Stimulated activated CD4-positive, alpha-beta T cell treated with anti-CD3 and anti-CD28 coated beads, Interleukin-4, amount 100 ng/mL, for 1 hour (primary cell): ENCODE measurements at regions not wholly inside any gene's neighbourhood (a gene's known extent, or its start where the extent isn't known, plus 50 kb on each side); places are given as distances from the start of the nearest gene placed in this dataset.
"Not testable (repeated sequence)": the region's sequence is repeated elsewhere in the genome, so short reads cannot be mapped to it uniquely, and the experiment has no call there.

Experiments
- DNase-seq: peaks from one replicate; pipeline ENCODE4 v3.0.0-alpha.2; 2020

DNA sequence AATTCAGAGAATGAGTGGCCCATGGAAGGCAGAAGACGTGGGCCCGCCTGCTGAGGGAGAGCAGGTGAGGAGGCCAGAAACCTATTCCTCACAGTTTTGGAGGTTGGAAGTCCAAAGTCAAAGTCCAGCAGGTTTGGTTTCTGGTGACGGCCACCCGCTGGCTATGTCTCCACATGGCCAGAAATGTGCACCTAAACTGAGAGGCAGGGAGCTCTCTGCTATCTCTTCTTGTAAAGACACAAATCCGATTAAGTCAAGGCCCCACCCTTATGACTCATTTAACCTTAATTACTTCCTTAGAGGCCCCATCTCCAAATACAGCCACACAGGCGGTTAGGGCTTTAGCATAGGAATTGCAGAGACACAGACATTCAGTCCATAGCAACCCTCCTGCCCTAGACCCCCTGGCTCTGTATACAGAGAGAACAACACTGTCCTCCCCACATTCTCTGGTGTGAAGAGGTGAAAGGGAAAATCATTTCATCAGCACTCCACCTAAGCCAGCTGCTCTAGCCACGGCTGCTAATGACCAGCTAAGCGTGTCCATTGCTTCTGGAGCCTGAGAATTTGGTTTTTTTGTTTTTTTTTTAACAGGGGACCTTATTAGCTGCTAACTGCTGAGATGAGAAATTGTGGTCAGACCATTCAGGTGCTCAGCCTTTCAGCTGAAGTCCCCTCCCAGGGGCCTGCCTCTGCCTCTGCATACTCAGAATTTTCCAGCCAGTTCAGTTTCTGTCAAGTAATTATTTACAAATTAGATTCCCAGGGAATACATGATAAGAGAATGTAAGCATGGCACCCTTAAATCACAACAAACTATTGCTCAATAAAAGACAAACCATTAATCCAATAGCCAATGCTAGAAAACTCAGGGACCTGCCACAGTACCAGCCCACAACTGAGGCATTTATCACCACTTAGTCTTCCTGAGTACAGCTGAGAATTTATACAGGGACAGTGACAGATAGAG, 368.7 kb upstream of the ID2 start:
- DNase-seq, result no peak

DNA sequence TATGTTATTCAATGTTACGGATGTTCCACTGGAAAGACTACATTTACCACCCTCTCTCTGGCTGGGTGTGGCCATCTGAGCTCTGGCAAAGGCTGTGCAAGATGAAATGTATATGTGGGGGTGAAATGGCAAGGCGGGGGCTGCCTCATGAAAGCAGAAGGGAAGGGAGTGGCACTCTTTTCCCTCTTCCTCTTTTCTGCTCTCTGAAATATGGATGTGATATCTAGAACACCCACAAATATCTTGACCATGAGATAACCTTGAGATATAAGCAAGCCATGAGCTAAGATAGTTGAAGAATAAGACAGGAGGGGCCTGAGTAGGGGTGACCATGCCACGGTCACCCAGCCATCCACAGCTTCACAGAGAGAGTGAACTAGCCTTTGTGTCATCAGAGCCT, 367.8 kb upstream of the ID2 start:
- no peak for DNase-seq

DNA sequence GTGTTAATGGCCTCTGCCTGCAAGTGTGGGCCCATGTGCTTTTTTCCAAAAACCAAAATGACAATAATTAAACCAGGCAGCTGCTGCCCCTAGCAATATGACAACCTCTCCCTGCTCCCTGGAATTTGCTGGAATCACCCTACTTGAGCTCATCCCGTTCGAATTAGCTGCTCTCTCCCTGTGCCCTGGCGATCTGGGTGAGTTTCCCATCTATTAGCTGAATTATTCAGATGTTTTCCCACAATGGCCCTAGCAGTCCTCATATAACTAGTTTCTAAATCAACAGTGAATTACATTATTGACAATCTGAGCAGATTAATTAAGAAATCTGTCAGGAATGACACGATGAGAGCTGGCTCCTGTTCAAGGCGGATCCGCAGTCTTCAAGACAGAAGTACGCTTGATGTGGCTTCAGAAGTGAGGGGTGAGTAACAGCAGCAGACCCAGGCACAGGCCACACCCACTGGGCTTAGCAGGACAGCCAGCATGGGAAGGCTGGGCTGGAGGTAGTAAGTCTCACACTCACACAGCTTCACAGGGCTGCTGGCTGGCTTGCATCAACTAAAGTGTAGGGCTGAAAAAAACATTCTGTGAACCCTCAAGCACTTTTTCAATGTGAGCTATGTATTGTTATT, 366.2 kb upstream of the ID2 start:
- no peak for DNase-seq

DNA sequence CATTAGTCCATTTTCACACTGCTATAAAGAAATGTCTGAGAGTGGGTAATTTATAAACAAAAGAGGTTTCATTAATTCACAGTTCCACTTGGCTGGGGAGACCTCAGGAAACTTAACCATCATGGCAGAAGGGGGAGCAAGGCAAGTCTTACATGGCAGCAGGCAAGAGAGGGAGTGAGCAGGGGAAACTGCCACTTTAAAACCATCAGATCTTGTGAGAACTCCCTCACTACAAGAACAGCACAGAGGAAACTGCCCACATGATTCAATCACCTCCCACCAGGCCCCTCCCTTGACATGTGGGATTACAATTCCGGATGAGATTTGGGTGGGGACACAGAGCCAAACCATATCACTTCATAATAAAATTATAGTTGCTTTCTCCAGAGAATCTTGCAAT, 365.5 kb upstream of the ID2 start:
- no peak for DNase-seq

DNA sequence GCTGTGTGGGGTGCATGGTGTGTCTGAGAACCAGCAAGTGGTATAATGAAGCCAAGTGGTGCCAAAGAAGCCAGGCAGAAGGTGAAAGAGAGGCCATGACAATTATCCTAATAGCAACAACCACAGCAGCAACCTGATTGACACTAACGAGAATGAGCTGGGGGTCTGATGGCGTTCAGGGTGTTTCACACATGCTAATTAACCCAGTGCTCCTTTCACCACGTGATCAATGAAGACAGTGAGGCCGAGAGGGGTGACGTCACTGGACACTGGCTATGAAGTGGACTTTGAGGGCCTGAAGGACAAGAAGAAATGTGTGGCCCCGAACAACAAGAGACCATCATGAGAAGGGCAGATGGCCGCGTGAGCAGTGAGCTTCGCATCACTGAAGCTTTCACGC, 364.4 kb upstream of the ID2 start:
- no peak for DNase-seq

DNA sequence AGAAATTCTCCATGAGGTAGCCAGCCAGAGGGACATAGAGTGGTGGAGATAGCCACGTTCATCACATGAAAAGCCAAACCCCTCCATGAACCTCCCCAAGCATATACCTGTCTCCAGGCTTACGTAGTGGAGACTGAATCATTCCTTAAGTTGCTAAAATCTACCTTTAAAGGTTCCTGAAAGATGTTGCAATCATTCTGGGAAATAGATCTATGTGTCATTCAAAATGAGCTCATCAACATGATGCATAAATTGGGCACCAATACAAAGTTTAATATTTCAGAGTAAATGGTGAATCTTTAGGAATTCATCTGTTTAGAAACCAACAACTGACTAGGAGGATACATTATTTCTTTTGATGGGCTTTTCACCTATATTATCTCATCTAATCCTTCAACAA, 362.6 kb upstream of the ID2 start:
- DNase-seq, result no peak

DNA sequence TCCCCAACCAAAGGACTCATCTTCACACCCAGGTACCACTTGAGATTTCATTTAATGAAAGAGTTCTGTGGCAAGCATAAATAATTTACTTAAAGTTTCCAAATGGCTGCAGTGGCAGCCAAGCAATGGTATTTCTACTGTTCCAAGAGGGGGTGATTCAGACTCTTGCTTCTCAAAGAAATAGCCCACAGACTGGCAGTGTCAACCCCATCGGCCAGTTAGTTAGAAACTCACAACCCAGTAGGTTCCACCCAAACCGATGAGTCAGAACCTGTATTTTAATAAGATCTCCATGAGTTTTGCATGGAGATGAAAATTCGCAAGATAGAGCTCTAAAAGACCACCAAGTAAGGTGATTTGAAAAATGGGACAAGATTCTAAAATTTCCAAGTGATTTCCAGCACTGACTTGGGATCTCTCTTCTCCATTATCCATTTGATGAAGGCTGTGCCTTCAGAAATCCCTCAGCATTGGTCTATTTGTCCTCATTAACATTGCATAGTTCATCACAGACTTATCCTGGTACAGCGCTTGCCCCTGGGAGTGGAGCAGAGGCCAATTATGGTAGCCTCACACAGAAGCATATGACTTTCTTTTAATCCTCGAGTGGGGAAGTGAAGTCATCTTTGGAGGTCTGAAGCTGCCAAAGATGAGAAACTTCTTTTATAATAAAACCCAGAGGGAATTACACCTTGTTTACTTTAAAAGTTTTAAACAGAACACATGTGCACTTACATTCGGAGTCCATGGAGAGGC, 361.4 kb upstream of the ID2 start:
- DNase-seq, result no peak

DNA sequence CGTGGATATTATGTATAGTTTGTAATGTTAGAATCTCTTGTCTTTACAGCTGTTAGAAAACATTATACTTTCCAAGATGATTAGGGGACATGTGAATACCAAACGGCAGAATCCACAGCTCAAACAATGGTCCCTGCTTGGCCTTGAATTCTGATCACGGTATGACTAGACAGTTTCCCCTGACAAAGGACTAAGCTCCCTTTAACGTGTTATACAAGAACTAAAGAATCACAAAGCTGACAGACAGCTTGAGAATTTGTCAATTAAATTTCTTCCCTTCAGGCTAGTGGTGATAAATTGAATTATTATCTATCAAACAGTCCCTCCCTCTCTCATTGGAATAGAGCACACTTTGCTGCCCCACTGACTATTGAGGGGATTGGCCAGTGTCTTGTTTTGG, 359.2 kb upstream of the ID2 start:
- no peak for DNase-seq

DNA sequence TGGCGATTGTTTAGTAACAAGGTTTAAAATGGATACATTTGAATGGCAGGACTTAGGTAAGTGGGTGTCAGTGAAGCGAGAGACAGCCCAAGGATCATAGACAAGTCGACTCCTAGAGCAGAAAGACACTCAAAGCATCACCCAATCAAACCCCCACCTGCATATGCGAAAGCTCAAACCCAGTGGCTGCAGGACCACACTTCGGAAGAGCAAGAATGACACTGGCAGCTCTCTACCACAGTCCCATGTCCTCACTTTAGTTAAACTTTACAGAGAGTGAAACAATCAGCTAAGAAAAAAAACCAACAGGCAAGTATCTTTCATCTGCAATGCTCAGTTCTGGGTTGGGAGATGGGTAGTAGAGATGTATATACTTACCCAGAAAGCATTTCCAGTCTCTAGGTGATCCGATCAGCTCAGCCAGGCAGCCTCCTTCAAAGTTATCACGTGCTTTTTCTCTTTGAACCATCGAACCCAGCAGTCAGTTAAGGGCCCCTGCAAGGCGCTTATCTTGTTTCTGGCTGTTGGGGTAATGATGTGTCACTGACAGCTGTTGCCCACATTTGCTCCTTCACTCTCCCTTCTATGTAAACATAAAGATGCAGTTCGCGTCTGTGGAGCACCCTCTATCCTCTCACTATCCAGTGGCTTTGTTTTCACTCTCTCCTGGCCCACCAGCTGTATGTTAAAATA, 357.5 kb upstream of the ID2 start:
- no peak for DNase-seq

DNA sequence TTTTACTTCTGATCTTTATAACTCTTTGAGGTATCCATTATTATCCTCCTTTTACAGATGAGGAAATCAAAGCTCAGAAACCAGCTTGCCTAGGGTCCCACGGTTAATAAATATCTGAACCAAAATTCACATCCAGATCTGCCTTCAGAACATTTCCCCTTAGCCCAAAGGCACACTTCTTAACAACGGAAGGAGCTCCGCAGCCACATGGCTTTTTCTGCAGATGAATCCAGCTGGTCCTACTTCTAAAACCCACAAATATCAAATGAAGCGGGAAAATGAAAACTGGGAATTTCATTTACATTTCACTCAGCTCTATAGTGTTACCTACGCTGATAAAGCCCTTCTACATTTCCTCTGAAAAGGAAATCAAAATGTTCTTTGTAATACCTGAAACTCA, 357.0 kb upstream of the ID2 start:
- no peak for DNase-seq

DNA sequence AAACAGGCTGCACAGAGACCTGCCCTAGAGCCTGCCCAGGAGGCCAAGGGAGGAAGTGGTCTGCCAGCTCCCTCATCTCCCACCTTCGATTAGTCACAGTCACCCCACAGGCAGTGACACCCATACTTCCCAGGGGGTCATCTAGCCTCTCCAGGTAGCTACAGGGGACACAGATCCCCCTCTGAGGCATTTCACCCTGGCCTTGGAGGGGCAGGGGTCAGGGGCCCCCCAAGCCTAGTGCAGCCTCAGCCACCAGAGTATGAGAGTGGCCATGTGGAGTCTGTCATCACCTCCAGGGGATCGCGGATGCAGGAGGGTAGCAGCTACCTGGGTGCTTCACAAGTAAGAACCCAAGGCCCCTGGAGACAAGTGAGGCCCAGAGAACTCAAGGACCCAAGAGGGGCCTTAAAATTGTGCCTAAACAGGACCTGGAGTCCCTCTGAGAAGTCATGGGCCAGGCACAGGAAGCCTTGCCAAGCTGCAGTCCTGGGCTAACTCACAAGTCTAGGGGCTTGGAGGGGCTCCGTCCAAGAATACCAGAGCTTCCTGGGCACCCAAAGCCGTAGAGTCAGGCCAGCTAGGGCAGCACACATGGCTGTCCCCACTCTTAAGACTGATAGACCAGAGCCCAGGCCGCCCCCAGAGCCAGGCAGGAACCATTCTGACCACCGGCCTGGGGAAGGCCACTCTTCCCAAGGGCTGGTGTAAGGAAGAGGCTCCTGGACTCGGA, 354.3 kb upstream of the ID2 start:
- DNase-seq, result no peak

DNA sequence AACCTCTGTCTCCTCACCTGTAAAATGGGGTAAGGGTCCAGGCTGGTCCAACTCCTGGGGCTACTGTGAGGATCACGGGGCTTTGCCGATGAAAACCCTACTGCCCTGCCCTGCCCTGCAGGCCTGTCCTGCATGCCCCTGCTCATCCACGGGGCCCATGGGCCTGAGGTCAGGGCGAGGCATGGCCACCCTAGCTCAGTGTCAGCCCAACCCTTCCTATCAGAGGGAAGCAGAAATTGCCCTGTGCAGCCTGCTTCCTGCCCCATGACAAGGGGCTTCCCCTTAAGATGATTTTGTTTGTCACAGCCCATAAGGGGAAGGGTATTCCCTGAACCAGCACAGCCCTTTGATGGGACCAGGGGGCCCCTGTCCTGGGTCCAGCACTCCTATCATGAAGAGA, 353.6 kb upstream of the ID2 start:
- no peak for DNase-seq

DNA sequence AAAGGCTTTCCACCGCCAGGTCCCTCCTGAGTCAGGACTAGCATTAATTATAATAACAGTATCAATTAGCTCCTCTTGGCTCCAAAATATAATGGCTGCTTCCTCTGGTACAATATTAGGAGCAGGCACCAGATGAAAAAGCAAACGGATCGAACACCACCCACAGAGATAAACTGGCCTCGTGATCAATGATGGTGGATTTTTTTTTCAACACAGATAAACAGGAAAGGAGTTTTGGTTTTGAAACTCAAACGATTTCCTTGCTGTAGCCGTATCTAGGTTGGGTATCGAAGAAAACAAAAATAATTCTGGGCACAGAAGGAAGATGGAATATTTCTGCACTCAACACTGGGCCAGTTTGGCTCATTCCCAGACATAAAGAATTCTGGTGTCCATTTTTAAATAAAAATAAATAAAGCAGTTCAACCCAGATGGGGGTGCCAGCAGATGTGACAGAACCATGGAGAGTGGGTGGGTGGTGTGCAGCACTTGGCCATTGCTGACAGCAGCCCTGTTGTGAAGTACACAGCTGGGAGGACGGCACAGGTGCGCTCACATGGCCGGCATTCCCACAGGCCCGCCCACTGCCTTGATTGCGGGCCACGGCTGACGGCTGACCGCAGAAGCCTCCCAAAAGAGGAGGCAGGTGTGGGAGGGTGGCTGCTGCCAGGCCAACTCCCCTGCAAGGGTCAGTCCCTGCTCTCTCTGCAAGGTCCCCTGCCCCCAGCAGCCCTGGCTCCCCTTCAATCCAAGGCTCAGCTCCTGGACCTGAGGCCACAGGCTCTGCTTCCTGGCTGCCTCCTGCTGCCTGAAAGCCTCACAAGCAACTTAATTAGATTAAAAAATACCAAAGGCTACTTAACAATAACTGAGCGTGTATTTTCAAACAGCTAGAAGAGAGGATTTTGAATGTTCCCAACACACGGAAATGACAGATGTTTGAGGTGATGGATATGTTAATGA, 351.9 kb upstream of the ID2 start:
- DNase-seq, result no peak

DNA sequence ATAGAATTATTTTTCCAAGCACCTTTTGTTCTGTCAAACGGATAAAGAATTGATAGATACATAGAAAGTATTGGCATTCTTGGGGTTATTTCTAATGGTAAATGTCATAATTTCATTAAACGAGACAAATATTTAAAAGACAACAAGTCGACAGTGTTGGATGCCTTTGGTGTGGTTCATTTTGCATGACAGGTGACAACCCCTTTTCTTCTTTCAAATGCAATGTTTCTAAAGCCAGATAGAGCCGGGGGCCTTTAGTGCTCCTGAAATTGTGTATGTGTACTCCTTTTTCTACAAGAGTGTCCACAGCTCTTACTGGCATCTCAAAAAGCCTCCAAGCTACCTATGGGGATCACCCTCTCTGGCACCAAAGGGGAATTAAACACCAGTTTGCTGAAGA, 350.8 kb upstream of the ID2 start:
- no peak for DNase-seq

DNA sequence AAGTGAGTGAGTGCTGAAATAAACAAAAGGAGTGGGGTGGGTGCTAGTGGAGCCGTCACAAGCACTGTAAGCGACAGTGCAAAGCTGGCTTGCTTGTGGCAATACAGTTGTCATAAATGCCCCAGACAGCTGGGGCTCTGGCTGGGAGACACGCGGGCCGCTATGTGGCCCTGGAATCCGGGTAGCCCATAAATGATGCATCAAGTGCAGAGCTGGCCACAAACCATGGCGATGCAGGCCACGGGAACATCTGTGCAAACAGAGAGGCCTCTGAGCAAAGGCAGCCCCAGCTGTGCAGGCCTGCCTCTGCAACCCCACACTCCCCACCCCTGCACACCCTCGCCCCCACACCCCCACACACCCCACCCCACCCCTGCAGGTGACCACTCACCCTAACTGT, 349.2 kb upstream of the ID2 start:
- no peak for DNase-seq

DNA sequence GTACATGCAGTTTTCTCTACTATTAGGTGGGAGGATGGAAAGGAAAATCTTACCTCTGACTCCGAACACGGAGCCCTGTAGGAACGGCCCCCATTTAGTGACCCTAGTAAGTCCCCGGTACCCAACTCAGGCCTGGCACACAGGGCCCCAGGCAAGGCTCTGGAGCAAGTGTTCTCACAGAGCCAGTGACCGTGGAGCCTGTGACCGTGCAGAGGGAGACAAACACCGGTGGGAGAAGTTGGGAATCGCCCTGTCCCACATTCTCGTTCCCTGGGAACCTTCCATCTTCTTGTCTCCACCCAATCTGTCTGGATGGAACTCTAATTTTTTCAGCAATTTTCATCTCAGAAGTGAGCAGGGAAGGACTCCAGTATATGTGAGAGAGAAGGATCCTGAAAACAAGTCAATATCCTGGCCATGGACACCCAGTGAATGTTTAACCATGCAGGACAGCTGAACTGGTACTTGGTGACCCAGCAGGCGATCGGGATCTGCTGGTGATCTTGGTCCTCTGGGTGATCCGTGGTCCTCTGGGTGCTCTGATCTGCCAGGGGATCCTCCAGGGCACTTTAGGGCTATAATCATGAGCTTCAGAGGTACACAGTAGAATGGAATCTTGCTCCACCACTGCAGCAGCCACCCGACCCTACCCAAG, 348.6 kb upstream of the ID2 start:
- no peak for DNase-seq

DNA sequence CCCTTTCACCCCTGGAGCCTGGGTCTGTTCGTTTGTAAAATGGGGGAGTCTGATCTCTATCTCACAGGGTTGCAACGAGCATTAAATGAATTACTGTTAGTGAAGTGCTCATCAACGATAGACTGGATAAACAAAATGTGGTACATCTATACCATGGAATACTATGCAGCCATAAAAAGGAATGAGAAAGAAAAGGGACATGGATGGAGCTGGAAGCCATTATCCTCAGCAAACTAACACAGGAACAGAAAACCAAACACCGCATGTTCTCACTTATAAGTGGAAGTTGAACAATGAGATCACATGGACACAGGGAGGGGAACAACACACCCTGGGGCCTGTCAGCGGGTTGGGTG, 348.0 kb upstream of the ID2 start:
- not testable (repeated sequence) for DNase-seq

DNA sequence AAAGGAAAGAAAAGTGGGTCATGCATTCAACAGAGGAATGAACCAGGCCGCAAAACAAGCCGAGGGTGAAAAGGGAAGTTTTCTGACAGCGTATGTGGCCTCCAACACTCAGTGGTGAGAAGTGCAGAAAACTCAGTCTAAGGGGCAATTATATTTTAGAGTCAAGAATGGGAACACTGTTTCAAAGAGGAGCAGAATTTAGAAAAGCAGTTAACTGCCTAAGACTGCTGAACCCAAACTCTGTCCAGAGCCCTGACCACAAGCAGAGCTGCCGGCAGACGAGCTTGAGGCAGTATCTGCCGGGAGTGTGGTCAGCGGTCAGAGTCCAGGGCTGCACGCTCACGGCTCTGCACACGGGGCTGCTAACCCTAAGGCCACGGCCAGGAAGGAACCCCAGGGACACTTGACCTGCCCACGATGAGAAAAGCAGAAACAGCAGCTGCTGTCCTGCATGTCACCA, 347.0 kb upstream of the ID2 start:
- no peak for DNase-seq

DNA sequence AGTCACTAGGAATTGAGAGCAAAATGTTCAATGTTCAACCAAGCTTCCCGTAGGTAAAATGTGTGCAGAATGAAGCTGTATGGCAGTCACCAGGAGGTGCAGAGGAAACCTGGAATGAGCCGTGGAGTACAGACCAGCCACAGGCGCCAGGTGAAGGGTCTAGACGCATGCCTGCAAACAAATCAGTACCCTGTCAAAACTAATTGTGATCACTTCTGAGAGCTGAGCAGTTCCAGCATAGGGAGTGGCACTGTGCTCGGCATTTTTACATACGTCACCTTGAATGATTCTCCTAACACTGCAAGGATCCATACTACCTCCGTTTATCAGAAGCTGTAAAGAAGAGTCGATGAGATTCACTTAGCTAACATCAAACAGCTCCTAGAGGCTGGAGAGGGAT, 346.1 kb upstream of the ID2 start:
- DNase-seq, result no peak

DNA sequence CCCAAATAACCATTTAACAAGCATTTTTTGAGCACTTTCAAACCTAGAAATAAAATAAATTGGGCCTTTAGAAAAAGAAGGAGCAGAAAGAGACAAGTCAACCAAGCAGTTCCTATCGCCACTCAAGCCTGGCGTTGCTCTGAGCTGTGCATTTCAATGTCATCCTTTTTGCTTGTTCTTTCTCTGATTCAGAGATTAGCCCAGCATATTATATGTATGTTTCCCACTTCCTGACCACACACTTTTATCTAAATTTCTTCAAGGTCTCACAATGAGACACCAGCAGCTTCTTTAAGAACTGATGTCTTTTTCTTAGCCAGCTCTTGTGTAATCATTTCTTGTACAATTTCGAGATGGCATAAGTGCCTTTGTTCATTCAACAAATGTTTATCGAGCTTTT, 344.5 kb upstream of the ID2 start:
- DNase-seq, result no peak

DNA sequence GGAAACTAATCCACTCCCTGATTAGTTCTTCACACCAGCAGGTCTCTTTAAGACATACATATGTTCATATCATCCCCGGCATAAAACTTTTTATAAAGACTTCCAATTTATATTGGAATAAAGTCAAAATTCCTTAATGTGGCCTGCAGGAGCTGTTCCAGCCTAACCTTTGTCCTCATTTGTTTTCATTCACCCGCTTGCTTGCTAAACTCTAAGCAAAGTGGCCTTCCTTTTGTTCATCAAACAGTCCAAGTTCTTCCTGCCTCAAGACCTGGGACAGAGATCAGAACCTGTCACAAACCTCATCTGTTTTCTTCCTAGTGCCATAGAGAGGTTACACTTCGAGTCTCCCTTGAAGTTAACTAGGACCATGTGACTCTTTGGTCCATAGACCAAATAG, 339.4 kb upstream of the ID2 start:
- DNase-seq, result no peak
